HG02884 (cell line): ENCODE measurements at regions not wholly inside any gene's neighbourhood (a gene's known extent, or its start where the extent isn't known, plus 50 kb on each side); places are given as distances from the start of the nearest gene placed in this dataset.
"Not testable (repeated sequence)": the region's sequence is repeated elsewhere in the genome, so short reads cannot be mapped to it uniquely, and the experiment has no call there.

Source experiments
- ATAC-seq: cut with Tn5 transposase; IDR thresholded peaks from one replicate; pipeline ENCODE4 v1.9.1; 2021; ENCODE audit warnings: mild to moderate bottlenecking, moderate library complexity; ENCODE audit not compliant: unreplicated experiment

GRCh38 chr14:31911160-31911559 is 165.9 kb upstream of the ARHGAP5 start:
- no peak for ATAC-seq

DNA sequence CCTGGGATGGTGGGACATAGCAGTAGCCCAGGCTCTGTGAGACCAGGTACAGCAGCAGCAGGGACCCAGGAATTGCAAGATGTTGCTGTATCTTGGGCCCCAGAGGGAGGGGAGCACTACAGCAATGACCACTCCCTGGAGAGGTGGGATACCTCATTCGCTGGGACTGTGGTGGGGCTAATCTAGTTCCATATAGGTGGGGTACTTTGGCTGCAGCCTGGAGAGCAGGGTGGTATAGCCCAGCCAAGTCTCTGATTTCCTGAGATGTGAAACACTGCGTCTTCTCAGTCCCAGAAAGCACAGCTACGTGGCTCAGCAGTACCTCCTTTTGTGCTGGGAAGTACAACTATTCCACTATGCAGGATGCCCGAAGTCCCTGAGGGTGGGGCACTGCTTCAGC is 163.7 kb upstream of the ARHGAP5 start:
- no peak for ATAC-seq

- not testable (repeated sequence) for ATAC-seq
Measured at GRCh38 chr14:31918289-31918688, 158.8 kb upstream of the ARHGAP5 start.

GRCh38 chr14:31920001-31920400 is 157.1 kb upstream of the ARHGAP5 start:
- ATAC-seq, result no peak

- ATAC-seq, result no peak
Measured at GRCh38 chr14:31920989-31921650, 156.0 kb upstream of the ARHGAP5 start.

- no peak for ATAC-seq
Measured at GRCh38 chr14:31921721-31922120, 155.4 kb upstream of the ARHGAP5 start.

DNA sequence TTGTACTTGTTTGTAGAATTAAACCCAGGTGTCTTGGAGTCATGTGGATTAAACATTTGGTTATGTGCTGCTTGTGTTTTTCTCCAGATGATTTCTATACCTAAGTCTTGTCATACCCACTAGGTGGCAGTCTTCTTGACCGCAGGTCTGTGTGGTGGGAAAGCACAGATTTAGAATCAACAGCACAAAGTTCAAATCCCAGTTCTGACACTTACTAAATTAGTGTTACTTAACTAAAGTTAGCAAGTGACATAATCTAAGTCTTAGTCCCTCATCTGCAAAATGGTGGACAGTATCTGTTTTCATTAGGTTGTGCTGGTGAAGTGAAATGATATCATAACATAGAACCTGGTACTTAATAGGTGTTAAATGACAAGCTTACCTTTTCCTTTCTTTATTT is 151.0 kb upstream of the ARHGAP5 start:
- ATAC-seq, result peak; percentile 69

- ATAC-seq, result no peak
Measured at GRCh38 chr14:31926652-31927347, 150.3 kb upstream of the ARHGAP5 start.

- ATAC-seq, result no peak
Measured at GRCh38 chr14:31927348-31927832, 149.7 kb upstream of the ARHGAP5 start.

GRCh38 chr14:31930070-31930469 is 147.0 kb upstream of the ARHGAP5 start:
- no peak for ATAC-seq

DNA sequence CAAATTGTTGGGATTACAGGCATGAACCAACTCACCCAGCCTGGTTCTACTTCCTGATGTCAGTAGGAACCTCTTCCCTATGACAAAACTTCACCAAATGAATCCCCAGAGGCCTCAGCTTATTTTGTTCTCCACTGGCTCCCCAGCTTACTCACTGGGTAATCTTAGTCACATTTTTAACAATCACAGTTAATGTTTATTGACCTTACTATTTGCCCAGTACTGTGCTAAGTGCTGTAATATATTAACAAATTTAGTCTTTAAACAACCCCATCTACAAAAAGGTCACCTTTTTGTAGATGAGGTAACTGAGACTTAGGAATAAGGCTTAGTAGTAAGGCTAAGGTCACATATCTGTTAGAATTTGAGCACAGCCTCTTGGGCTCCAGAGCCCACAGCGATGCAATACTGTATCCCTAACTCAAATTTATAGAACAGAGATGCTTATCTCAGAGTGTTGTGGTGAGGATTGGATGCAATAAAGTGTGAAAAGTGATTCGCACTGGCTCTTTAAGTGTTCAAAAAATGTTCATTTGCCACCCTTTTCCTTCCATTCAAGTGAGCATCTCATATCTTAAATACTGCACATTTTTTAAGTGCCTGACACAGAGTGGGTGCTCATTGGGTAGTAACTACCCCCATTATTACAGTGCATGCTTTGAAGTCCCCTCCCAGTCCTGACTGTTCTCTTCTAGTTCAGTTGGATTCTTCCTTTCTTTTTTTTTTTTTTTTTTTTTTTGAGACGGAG is 146.4 kb upstream of the ARHGAP5 start:
- ATAC-seq, result no peak

- no peak for ATAC-seq
Measured at GRCh38 chr14:31932675-31933074, 144.4 kb upstream of the ARHGAP5 start.

- no peak for ATAC-seq
Measured at GRCh38 chr14:31933716-31934115, 143.4 kb upstream of the ARHGAP5 start.

GRCh38 chr14:31934767-31935266 is 142.3 kb upstream of the ARHGAP5 start:
- ATAC-seq, result no peak

- ATAC-seq, result no peak
Measured at GRCh38 chr14:31935391-31935790, 141.7 kb upstream of the ARHGAP5 start.

GRCh38 chr14:31936115-31936514 is 141.0 kb upstream of the ARHGAP5 start:
- ATAC-seq, result no peak

DNA sequence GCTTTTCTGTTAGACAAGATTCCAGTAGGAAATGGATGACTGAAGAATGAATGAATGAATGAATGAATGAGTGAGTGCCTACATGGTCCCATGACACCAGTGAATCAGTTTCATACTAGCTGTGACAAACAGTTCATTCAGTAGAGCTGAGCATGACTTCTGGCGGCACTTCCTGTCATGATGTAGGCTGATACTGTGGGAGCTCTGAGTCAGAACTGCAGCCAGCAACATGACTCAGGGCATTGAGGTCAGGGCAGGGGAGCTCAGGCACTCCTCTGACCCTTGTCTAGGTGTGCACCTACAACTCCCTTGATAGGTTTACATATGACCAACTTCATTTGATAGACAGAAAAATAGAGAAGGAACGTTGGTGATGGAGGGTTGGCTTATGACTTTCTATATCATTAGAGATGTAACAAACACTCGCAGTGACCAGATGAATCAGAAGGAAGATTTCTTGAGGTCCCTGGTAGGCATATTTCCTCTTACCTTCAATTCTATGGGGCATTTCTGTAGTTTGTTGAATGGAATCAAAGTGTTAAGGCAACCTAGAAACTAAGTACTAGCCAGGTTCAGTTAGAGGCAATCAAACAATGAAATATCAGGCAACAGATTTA is 139.3 kb upstream of the ARHGAP5 start:
- peak; percentile 100 for ATAC-seq

DNA sequence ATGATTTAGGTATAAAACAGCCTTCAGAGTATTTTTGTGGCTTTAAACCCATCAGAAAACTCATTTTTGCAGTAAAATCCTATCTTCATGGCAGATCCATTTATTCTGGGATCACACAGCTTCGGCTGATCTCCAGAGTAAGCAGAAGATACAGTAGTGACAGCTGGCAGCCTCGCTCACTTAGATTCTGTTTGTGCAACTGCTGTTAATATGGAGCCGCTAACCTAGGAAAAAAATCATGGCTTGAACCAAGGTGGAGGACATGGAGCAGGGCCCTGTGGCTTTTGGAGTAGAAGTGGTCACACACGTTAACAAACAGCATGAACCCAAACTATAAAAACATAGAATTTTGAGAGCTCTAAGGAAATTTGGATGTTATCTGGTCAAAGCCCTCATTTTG is 137.2 kb upstream of the ARHGAP5 start:
- ATAC-seq, result no peak

DNA sequence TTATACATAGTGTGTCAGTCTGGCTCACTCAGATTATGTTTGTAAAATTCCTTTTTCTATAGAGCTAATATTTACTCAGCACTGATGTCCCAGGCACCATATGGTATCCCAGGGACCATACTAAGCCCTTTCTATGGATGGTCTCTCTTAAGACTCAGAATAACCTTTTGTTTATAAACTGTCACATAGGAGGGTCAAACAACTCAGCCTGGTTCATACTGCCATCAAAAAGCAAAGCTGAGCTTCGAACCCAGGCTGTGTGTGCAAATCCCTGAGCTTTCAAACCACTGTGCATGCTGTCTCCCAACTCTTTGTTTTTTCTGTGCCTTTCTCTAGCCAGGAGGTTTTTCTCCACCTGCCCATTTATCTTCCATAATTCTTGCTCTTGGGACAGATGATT is 135.6 kb upstream of the ARHGAP5 start:
- no peak for ATAC-seq

- no peak for ATAC-seq
Measured at GRCh38 chr14:31942166-31942841, 134.8 kb upstream of the ARHGAP5 start.
